T-cell (primary cell): ENCODE measurements at regions not wholly inside any gene's neighbourhood (a gene's known extent, or its start where the extent isn't known, plus 50 kb on each side); places are given as distances from the start of the nearest gene placed in this dataset.
"Not testable (repeated sequence)": the region's sequence is repeated elsewhere in the genome, so short reads cannot be mapped to it uniquely, and the experiment has no call there.

Experiments
- ATAC-seq, 4 experiments: fragments of 200-7000 bp in 3 of 4; fragments of 150-1000 bp in 1 of 4; cut with Tn5 transposase; replicated peaks in 1 of 4; 1 replicate in 3 of 4; 2 replicates in 1 of 4; pipeline ENCODE4 v1.10.0; 2021; ENCODE audit warnings: moderate library complexity in 3 of 4, mild to moderate bottlenecking in 2 of 4, moderate number of reproducible peaks in 1 of 4
- CTCF ChIA-PET, 2 donors: fragments of 300-600 bp; sonication (Branson Sonifier 250); formaldehyde crosslinking; loops; one replicate each; lab custom pipeline; 2022; ENCODE audit warnings: antibody characterized with exemption in 2 of 2; lab: Charles Lee
- POLR2A ChIA-PET, 2 donors: fragments of 300-600 bp; sonication (Branson Sonifier 250); formaldehyde crosslinking; loops; one replicate each; lab custom pipeline; 2022; ENCODE audit warnings: antibody characterized with exemption in 2 of 2; lab: Charles Lee
- DNase-seq, 35 experiments: peaks; one replicate each; pipeline versions ENCODE4 v3.0.0 to v3.0.0-alpha.2; 2013 to 2023
- H3K27ac ChIP-seq: one replicate; pipeline ENCODE4 v1.5.1; 2013; ENCODE audit warnings: low read length
- H3K27me3 ChIP-seq, 2 experiments: replicated peaks in 1 of 2; 1 replicate in 1 of 2; 2 replicates in 1 of 2; pipeline versions ENCODE4 v1.6.1 to v1.7.0; 2013; ENCODE audit warnings: low read length in 1 of 2, mixed read lengths in 1 of 2; ENCODE audit not compliant: control insufficient read depth in 2 of 2, insufficient read depth in 2 of 2; ENCODE audit errors: extremely low read depth in 1 of 2
- H3K36me3 ChIP-seq, 2 donors: 1 replicate in 1 of 2; 2 replicates in 1 of 2; pipeline versions ENCODE4 v1.6.1 to v1.7.0; 2013; ENCODE audit warnings: low read length in 1 of 2; ENCODE audit not compliant: control insufficient read depth in 2 of 2, insufficient read depth in 1 of 2; ENCODE audit errors: extremely low read depth in 1 of 2
- H3K4me1 ChIP-seq, 2 experiments: 1 replicate in 1 of 2; 2 replicates in 1 of 2; pipeline versions ENCODE4 v1.6.1 to v1.7.0; 2013; ENCODE audit warnings: low read length in 2 of 2, mixed read lengths in 1 of 2; ENCODE audit not compliant: insufficient read depth in 2 of 2, control insufficient read depth in 1 of 2; ENCODE audit errors: extremely low read depth in 1 of 2
- H3K4me3 ChIP-seq, 2 donors: 1 replicate in 1 of 2; 2 replicates in 1 of 2; pipeline versions ENCODE4 v1.5.1 to v1.7.0; 2013; ENCODE audit warnings: mild to moderate bottlenecking in 2 of 2, low read length in 1 of 2, moderate library complexity in 1 of 2; ENCODE audit not compliant: control insufficient read depth in 1 of 2; ENCODE audit errors: extremely low read depth in 1 of 2
- H3K9me3 ChIP-seq: 2 replicates; pipeline ENCODE4 v1.7.0; 2013
- H3K27ac Mint-ChIP-seq, 2 donors: one replicate each; pipeline ENCODE4 v1.8.0; 2020 to 2021; ENCODE audit warnings: mild to moderate bottlenecking in 2 of 2, mixed read lengths in 2 of 2
- H3K27me3 Mint-ChIP-seq, 2 donors: one replicate each; pipeline ENCODE4 v1.8.0; 2021 to 2022; ENCODE audit warnings: mixed read lengths in 2 of 2
- H3K36me3 Mint-ChIP-seq: one replicate; pipeline ENCODE4 v1.8.0; 2021; ENCODE audit warnings: mixed read lengths
- H3K4me1 Mint-ChIP-seq, 3 donors: one replicate each; pipeline ENCODE4 v1.8.0; 2020 to 2022; ENCODE audit warnings: mixed read lengths in 3 of 3, mild to moderate bottlenecking in 1 of 3
- H3K4me3 Mint-ChIP-seq, 3 donors: one replicate each; pipeline ENCODE4 v1.8.0; 2020 to 2022; ENCODE audit warnings: mild to moderate bottlenecking in 3 of 3, mixed read lengths in 3 of 3, moderate library complexity in 3 of 3
- H3K9me3 Mint-ChIP-seq, 3 donors: one replicate each; pipeline ENCODE4 v1.8.0; 2020 to 2022; ENCODE audit warnings: mixed read lengths in 3 of 3
- WGBS: methylation state at CpG from one replicate; pipeline ENCODE4 v1.1.5; 2013; ENCODE audit warnings: missing lambda C conversion rate; ENCODE audit not compliant: insufficient coverage; 5-methylcytosine and 5-hydroxymethylcytosine counted together

DNA sequence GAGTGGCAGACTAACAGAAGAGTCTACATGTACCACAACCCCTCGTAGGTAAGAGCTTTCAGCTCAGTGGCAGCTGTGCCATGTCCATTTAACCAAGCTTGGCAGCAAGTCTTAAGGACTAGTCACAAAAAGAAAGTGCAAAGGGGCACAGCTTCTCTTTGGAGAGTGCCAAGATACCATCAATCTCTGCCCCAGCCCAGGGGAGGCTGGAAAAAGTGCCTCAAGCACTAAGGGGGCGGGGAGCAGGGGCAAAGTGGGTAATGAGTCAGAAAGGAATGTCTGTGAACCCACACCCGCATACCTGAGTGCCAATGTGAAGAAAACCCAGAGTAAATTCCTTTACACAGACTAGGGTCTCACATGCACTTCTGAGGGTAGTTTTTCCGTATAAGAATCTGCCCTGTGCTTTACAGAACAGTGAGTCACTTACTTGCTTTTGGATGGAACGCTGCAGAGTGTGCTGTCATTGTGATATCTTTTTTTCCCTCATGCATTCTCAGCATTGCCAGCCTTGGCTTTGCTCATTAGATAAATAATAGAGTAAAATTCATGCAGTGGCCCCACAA lies 219.8 kb downstream of the ZNF674 start:
- Histone ChIP-seq H3K4me3 (no peak overlapping the region), H3K27me3 (no peaks in the 10 kb centered on the region), H3K27ac (no peak overlapping the region), H3K36me3 (no peaks in the 10 kb centered on the region), H3K9me3 (no peaks in the 10 kb centered on the region), H3K4me1 (no peaks in the 10 kb centered on the region)
- Mint-ChIP-seq H3K27me3 (peaks cover 0 to 4% of the 10 kb centered on the region in 2 donors), H3K4me1 (peaks cover 20 to 46% (median 29%) of the 10 kb centered on the region in 3 donors), H3K9me3 (no peaks in the 10 kb centered on the region), H3K36me3 (no peaks in the 10 kb centered on the region), H3K27ac (peak overlapping the region; percentile 18 to 63), H3K4me3 (no peak overlapping the region)
- DNase-seq (peak in 2 of 35 experiments; percentile 7 to 23), ATAC-seq (peak in 2 of 4 experiments; percentile 9 to 26)
- no CpG with 5 or more reads among the region's 5 CpGs for WGBS
- ChIA-PET POLR2A (no interaction called here), CTCF (no interaction called here)

GRCh38 chrX:46324166-46324565 lies 221.1 kb downstream of the ZNF674 start:
- ATAC-seq = no peak
- Mint-ChIP-seq H3K27me3 (peaks cover 0 to 4% of the 10 kb centered on the region in 2 donors), H3K4me1 (peaks cover 32 to 59% (median 41%) of the 10 kb centered on the region in 3 donors), H3K4me3 (no peak overlapping the region), H3K9me3 (no peaks in the 10 kb centered on the region), H3K27ac (no peak overlapping the region), H3K36me3 (no peaks in the 10 kb centered on the region)
- H3K27me3 ChIP-seq = no peaks in the 10 kb centered on the region
- no peak for DNase-seq
- no CpG with 5 or more reads among the region's 3 CpGs for WGBS
- H3K4me1 ChIP-seq = peaks cover 5 to 8% of the 10 kb centered on the region in 2 experiments
- H3K36me3 ChIP-seq = no peaks in the 10 kb centered on the region
- no peak overlapping the region for H3K27ac ChIP-seq
- ChIA-PET CTCF (no interaction called here), POLR2A (interaction anchor here in 1 of 2 donors (0.7 kb wide), 1 partner anchor 870 kb away, joined by 5 read pairs; no protein-coding TSS in a partner anchor)
- no peaks in the 10 kb centered on the region for H3K9me3 ChIP-seq
- no peak overlapping the region for H3K4me3 ChIP-seq

DNA sequence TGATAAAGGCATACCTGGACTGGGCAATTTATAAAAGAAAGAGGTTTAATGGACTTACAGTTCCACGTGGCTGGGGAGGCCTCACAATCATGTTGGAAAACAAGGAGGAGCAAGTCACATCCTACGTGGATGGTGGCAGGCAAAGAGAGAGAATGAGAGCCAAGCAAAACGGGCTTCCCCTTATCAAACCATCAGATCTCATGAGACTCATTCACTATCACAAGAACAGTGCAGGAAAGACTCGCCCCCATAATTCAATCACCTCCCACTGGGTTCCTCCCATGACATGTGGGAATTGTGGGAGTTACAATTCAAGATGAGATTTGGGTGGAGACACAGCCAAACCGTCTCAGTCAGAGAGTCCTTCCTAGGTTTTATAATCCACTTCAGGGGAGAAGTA lies 222.3 kb downstream of the ZNF674 start:
- Mint-ChIP-seq H3K4me1 (peaks cover 37 to 67% (median 42%) of the 10 kb centered on the region in 3 donors), H3K27ac (peak overlapping the region in 1 of 2 donors; percentile 55)
- ATAC-seq, H3K4me3 ChIP-seq, H3K27me3 Mint-ChIP-seq, H3K4me3 Mint-ChIP-seq, H3K9me3 Mint-ChIP-seq, H3K27me3 ChIP-seq, H3K27ac ChIP-seq, CTCF ChIA-PET, H3K9me3 ChIP-seq, H3K36me3 ChIP-seq, DNase-seq, H3K36me3 Mint-ChIP-seq: not testable (repeated sequence)
- POLR2A ChIA-PET = interaction anchor here in 1 of 2 donors (0.5 kb wide), 1 partner anchor 523 kb away, joined by 3 read pairs; no protein-coding TSS in a partner anchor
- peaks cover 5 to 14% of the 10 kb centered on the region in 2 experiments for H3K4me1 ChIP-seq
- WGBS = no CpG with 5 or more reads among the region's 5 CpGs

- no peaks in the 10 kb centered on the region for H3K36me3 ChIP-seq
- H3K4me1 ChIP-seq = peaks cover 5 to 14% of the 10 kb centered on the region in 2 experiments
- ChIA-PET POLR2A (no interaction called here), CTCF (no interaction called here)
- Mint-ChIP-seq H3K9me3 (no peaks in the 10 kb centered on the region), H3K27me3 (peaks cover 0 to 8% of the 10 kb centered on the region in 2 donors), H3K4me1 (peaks cover 37 to 63% (median 42%) of the 10 kb centered on the region in 3 donors), H3K36me3 (no peaks in the 10 kb centered on the region), H3K27ac (peak overlapping the region in 1 of 2 donors; percentile 55), H3K4me3 (no peak overlapping the region)
- DNase-seq = no peak
- no peak overlapping the region for H3K27ac ChIP-seq
- no peaks in the 10 kb centered on the region for H3K27me3 ChIP-seq
- ATAC-seq = no peak
- H3K9me3 ChIP-seq = no peaks in the 10 kb centered on the region
- no peak overlapping the region for H3K4me3 ChIP-seq
Observed at GRCh38 chrX:46321676-46322075, 223.5 kb downstream of the ZNF674 start.

- Histone ChIP-seq H3K36me3 (no peaks in the 10 kb centered on the region), H3K27me3 (no peaks in the 10 kb centered on the region), H3K4me1 (peaks cover 5 to 14% of the 10 kb centered on the region in 2 experiments), H3K4me3 (no peak overlapping the region), H3K27ac (no peak overlapping the region), H3K9me3 (no peaks in the 10 kb centered on the region)
- Mint-ChIP-seq H3K4me1 (peaks cover 32 to 53% (median 33%) of the 10 kb centered on the region in 3 donors), H3K4me3 (peak overlapping the region in 1 of 3 donors; percentile 9), H3K27me3 (peaks cover 0 to 13% of the 10 kb centered on the region in 2 donors), H3K36me3 (no peaks in the 10 kb centered on the region), H3K9me3 (no peaks in the 10 kb centered on the region), H3K27ac (peak overlapping the region; percentile 53 to 84)
- CTCF ChIA-PET = interaction anchor here in 1 of 2 donors (0.7 kb wide), 1 partner anchor 898 kb away, joined by 3 read pairs; no protein-coding TSS in a partner anchor
- POLR2A ChIA-PET = no interaction called here
- WGBS = no CpG with 5 or more reads among the region's 1 CpG
- DNase-seq = no peak
- ATAC-seq = no peak
Observed at GRCh38 chrX:46319750-46320149, 225.5 kb downstream of the ZNF674 start.

DNA sequence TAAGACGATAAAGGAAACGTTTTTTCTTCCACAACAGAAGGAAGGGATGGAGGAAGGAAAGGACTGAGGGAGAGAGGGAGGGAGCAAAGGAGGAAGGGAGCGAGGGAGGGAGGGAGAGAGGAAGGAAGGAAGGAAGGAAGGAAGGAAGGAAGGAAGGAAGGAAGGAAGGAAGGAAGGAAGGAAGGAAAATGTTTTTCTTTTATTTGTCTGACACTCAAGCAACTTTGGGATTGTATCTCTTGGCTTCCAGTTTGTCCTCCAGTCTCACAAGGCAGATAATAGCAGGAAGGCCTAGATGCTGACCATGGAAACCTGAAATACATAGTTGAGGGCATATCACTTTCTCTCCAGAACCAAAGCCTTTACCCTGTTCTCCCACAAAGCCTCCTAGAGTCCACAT lies 226.7 kb downstream of the ZNF674 start:
- H3K4me1 ChIP-seq = peaks cover 5 to 14% of the 10 kb centered on the region in 2 experiments
- POLR2A ChIA-PET = no interaction called here
- H3K4me1 Mint-ChIP-seq = peaks cover 28 to 47% (median 30%) of the 10 kb centered on the region in 3 donors
- no peaks in the 10 kb centered on the region for H3K9me3 Mint-ChIP-seq
- ATAC-seq (no peak), DNase-seq (no peak)
- peaks cover 0 to 14% of the 10 kb centered on the region in 2 donors for H3K27me3 Mint-ChIP-seq
- CTCF ChIA-PET = interaction anchor here in 1 of 2 donors (0.7 kb wide), 1 partner anchor 996 kb away, joined by 3 read pairs; no protein-coding TSS in a partner anchor
- H3K9me3 ChIP-seq = no peaks in the 10 kb centered on the region
- H3K4me3 ChIP-seq = no peak overlapping the region
- no peaks in the 10 kb centered on the region for H3K36me3 Mint-ChIP-seq
- no peaks in the 10 kb centered on the region for H3K36me3 ChIP-seq
- H3K27ac Mint-ChIP-seq = peak overlapping the region in 1 of 2 donors; percentile 49
- no peaks in the 10 kb centered on the region for H3K27me3 ChIP-seq
- WGBS = no CpG with 5 or more reads among the region's 3 CpGs
- no peak overlapping the region for H3K27ac ChIP-seq
- no peak overlapping the region for H3K4me3 Mint-ChIP-seq
